Head of caudate nucleus (tissue), 42 donors: ENCODE measurements at regions not wholly inside any gene's neighbourhood (a gene's known extent, or its start where the extent isn't known, plus 50 kb on each side); places are given as distances from the start of the nearest gene placed in this dataset.
"Not testable (repeated sequence)": the region's sequence is repeated elsewhere in the genome, so short reads cannot be mapped to it uniquely, and the experiment has no call there.

Source experiments
- DNase-seq, 42 donors: peaks; one replicate each; pipeline versions ENCODE4 v3.0.0 to v3.0.0-alpha.2; 2020 to 2021; ENCODE audit warnings: mixed read lengths in 7 of 42
- intact Hi-C: fragments of 100-400 bp; cut with DNase I; formaldehyde crosslinking; loops from one replicate; pipeline ENCODE4 v1.15.0; 2022

DNA sequence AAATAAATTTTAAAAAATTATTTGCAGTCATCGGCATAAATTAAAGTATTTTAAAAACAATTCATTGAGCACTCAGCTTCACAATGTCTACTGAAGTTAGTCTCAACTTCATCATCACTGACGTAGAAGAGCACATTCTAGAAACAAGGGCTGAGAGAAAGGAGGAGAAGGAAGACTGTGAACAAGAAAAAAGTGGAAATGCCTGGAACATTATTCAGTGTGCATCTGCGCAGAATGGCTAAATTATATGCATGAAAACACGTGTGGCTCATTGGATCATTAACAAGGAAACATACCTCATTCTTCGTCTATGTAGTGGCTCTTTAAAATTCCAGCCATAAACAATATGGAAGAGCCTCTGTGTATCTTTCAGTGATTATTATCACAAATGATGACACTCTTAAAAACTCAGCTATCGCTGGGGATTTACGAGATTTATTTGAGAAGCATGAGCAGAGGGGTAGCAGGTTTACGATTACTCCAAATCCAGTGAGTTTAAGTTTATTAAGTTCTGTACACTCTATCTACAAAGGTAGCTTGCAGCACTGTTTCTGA is 404.2 kb upstream of the CDIN1 start:
- DNase-seq, result peak in 1 of 42 donors; percentile 24
- intact Hi-C loops, result no loop called here

DNA sequence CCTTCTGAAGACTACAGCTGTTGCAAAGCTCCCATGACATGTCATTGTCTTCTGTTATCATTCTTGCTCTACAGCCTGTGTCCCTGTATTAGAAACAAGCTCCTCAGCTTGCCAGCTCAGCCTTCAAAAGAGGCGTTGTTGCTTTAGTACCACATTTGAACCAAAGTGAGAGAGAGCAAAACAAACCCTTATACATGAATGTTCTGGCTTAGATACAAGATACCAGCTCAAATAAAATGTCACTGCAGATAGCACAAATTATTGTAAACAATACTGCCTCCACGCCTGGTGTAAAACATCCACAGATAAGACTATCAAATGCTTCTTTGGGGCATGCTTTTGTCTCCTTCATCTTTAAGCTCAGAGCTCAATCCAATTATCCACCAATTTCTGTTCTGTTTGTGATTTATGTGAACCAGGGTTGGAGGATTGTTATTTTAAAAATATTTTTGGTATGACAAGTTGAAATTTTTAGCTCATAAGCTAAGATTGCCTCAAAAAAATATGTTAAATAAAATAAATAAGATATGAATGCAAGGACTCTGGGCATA is 403.6 kb upstream of the CDIN1 start:
- intact Hi-C loops, result no loop called here
- peak in 41 of 42 donors; percentile 10 to 84 (median 63) for DNase-seq

DNA sequence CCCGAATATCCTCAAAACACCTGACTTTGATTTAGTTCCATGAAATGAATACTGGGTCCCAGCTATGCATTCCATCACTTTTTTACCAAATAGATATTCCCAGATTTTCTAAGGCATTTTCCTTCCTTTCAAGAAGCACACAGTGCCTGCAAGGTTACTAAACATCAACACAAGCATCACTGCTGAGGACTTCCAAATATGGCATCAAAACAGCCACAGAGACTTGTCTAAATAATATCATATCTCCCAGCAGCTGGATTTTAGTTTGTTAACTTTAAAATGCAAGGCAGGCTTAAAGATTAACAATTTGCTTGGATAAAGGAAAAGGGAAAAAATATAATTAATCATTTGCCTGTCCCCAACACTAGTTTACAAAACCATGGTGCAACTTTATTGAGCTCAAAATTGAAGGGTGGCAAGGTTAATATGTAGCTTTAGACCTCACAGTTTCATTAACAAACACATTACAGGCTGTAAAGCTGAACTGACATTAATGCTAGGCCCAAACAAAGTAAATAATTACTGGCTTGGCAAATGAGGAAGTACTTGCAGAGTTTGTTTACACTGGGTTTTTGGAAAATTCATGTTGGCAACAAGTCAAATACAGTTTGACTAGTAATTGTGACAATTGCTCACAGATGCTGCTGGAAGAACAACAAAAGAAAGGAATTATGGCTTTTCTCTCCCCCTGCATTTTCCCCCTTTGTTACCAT is 401.7 kb upstream of the CDIN1 start:
- DNase-seq, result no peak
- intact Hi-C loops, result no loop called here

DNA sequence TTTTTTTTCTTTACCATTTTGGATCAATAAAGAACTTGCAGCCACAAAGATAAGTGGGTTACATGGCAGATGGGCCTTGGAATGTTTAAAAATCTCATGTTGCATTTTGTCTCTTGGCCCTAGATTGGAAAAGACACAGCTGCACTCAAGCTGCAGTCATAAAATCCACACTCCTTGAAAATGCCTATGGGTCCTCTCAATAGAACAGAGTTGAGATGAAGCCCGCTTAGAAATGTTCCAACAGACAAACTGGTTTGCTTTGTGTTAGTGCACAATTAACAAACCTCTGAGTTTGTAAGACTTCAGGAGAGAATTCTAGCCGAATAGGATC is 401.2 kb upstream of the CDIN1 start:
- DNase-seq, result peak in 1 of 42 donors; percentile 12
- intact Hi-C loops, result no loop called here

DNA sequence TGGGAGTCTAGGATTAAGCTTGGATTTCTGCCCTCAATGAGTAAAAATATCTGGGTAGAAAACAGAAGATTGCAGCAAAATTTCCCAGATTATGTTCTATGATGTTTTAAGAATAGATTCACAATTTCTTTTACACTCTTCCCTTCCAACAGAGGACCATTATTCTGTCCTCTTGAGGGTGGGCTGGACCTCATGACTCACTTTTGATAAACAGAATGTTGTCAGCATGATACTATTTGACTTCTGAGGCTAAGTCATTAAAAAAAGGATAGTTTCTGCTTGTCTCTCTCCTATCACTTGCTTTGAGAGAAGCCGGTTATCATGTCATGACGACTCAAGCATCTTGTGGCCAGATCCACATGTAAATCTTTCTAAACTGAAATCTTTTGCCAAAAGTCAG is 396.2 kb upstream of the CDIN1 start:
- intact Hi-C loops, result no loop called here
- no peak for DNase-seq

DNA sequence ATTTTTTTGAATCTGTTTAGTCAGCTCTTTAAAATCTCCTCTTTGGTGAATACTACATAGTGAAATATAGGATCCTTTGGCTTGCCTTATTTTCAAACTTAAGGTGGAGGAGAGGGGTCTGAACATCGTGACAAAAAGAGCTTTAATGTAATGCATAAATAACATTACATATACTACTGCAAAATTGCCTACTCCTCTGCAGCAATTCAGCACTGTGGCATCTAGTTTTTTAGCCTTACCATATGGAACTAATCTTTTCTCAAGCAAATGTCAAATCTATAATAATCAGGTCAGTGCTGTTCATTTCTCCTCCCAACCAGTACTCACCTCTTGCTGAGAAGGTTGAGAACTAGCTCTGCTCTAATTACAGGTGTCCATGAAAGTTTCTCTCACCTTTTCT is 394.0 kb upstream of the CDIN1 start:
- intact Hi-C loops, result no loop called here
- no peak for DNase-seq

DNA sequence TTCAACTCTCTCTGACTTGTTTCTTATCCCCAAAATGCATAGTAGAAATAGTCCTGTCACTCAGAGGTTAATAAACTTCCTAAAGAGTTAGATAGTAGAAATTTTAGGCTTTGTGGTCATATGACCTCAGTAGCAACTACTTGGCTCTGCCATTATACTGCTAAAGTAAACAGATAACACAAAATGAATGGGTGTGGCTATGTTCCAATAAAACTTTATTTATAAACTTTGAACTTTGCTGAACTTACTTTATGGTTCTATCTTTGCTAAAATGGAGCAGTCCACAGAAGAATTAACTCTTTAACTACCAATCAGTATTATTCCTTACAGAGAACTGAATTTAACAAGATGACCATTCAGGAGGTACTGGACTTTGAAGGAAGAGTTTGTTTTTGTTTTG is 393.6 kb upstream of the CDIN1 start:
- intact Hi-C loops, result no loop called here
- no peak for DNase-seq

DNA sequence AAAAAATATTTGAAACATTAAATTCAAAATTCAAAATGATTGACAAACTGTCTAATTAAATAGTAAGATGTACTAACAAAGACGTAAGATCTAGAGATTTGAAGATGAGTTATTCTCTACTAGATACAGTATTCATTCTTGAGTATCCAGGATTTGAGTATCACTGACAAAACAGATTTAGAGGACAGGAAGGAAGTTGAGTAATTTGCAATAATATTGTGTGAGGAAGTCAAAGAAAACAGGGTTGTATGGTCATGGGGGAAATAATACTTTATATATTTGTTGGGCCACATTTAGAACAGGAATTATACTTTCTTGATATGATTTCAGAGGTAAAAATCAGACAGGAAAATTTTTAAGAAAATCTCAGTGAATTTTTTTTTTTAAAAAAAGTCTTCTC is 393.1 kb upstream of the CDIN1 start:
- DNase-seq, result no peak
- intact Hi-C loops, result no loop called here

DNA sequence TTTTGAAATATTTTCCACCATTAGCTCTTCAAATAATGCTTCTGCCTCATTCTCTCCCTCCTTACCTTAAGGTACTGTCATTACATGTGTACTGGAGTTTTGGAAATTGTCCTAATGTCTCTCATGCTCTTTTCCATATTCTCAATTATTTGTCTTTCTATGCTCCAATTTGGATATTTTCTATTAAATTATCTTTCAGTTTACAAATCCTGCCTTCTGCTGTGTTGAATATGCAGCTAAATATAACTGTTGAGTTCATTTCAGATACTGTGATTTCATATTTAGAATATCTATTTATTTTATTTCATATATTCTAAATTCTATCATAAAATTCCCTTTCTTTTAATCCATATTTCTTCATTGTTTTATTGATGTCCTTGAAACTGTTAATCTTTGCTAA is 388.0 kb upstream of the CDIN1 start:
- no peak for DNase-seq
- intact Hi-C loops, result no loop called here

DNA sequence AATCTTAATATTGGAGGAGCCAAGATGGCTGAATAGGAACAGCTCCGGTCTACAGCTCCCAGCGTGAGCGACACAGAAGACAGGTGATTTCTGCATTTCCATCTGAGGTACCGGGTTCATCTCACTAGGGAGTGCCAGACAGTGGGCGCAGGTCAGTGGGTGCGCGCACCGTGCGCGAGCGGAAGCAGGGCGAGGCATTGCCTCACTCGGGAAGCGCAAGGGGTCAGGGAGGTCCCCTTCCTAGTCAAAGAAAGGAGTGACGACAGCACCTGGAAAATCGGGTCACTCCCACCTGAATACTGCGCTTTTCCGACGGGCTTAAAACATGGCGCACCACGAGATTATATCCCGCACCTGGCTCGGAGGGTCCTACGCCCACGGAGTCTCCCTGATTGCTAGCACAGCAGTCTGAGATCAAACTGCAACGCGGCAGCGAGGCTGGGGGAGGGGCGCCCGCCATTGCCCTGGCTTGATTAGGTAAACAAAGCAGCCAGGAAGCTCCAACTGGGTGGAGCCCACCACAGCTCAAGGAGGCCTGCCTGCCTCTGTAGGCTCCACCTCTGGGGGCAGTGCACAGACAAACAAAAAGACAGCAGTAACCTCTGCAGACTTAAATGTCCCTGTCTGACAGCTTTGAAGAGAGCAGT is 383.9 kb upstream of the CDIN1 start:
- intact Hi-C loops, DNase-seq: not testable (repeated sequence)

DNA sequence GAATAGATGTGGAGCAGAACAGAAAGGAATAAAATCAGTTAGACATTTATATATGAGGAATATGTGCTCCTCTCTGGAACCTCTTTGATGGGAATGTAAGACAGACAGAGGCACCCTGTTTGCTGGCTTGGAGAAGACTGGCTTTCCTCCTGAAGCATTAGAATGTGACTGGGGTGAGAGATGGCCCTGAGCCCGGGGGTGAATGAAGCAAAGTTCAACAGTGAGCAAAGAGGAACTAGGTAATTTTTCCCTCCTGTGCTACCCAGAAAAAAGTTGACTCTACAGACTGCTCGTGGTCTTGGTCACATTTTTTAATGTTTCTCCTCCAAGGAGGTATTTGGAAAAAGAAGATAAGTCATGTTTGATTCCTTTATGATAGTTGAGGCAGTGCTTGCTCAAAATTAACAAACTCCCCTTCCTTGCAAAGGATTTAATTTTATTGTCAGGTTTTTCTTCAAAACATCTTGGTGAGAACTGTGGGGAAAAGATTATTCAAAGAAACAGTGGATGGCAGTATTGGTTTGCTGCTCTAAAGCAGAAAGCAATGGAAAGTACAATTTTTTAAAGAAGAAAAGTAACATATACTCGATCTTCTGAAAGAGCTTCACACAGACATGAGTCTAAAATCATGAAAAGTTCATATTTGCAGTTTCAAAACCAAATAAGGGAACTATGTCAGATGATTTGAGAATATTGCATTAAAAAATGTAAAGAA is 370.4 kb upstream of the CDIN1 start:
- intact Hi-C loops, result no loop called here
- no peak for DNase-seq

DNA sequence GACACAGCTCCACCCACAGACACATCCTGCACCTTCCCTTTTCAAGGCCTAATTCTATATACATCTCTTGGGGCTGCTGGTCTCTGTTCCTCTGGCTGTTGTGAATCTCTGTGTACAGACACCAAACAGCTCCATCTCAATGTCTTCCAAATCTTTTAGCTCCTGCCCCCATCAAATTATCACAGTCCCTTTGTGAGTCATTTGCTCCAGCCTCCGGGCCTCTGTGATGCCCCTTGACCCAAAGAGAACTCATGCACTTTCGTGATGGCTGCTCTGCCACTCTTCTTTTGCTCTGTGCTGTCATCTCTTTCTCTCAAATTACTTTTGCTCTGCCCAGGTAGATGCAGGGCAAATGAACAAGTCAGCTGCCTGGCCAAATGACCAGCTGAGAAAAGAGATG is 369.0 kb upstream of the CDIN1 start:
- no peak for DNase-seq
- intact Hi-C loops, result no loop called here

DNA sequence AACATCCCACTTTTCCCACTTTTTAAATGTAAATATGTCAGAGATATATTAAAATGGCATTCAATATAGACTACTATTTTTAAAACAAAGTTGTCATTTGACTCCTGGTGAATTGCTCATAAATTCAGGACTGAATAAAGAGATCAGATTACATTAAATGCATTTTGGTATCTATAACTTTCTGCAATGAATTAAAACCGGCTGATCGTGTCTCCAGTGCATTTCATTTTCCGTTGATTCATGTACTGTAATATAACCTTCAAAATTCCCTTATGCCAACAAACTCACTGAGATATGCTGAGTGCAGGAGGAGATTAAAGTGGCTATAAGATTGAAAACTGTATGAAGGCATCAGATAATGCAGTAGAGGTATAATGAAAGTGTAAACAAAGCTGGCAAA is 361.1 kb upstream of the CDIN1 start:
- DNase-seq, result no peak
- intact Hi-C loops, result no loop called here

DNA sequence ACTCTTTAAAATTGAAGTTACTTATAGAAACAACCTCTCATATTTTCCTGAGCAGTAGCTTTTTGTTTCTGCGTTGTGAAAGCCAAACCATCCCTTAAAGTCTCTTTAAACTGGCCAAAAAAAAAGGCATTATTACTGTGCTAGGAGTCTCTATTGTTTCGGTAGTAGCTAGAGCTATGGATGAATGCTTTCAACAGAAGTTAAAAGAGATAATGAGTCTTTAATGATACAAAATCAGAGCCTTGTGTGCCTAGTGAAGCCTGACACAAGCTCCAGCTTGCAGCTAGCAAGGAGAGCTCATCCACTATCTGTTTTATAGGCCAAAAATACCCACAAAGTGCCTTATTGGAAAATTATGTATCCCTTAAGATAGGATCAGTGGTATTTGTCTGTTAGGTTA is 360.4 kb upstream of the CDIN1 start:
- intact Hi-C loops, result no loop called here

DNA sequence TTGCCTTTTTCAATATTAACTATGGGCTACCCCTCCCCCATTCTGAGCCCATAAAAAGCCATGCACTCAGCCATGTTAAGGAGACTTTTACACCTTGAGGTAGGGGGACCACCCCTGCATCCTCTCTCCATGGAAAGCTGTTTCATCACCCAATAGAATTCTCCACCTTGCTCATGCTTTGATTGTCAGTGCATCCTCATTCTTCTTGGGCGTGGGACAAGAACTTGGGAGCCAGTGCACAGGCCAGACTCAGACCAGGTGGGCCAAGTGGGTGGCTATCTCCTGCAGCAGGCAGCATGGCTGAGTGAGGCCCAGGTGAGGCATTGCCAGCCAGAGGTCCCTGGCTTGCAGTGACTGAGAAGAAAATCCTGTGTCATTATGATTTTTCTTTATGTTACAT is 357.4 kb upstream of the CDIN1 start:
- no peak for DNase-seq

More for the DNA sequence above, 360.4 kb upstream of the CDIN1 start:
- DNase-seq, result no peak

DNA sequence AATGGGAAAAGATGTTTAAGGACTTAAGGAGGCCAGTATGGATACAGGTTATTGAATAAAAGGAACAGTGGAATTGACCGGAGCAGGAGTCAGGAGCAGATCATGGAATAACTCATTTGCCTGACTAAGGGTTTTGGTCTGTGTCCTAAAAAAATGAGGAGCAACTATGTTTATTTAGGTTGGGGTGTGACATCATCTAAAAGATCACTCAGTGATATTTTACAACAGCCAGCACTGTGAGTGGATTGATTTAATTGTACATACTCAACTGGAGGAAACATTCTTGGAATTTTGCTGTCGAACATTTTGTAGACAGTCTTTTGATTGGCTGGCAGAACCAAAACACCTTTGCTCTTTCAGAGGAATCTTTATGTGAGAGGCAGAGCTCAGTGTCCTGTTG is 348.6 kb upstream of the CDIN1 start:
- no peak for DNase-seq
- intact Hi-C loops, result no loop called here

More for the DNA sequence above, 357.4 kb upstream of the CDIN1 start:
- intact Hi-C loops, result no loop called here

DNA sequence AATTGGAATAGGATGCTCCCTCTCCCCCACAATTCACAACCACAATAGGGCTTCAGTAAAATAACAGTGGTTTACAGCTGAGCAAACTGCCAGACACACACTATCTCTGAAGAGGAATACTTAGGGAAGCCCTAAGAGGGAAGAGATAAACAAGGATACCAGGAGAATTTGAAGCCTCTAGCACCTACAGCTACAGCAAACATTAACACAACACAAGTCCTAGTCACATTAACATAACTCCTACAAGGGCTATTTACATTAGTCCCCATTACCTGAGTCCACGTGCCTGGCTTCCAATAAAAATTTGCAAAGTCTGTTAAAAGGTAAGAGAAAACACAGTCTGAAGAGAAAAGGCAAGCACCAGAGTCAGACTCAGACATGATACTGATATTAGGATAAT is 346.9 kb upstream of the CDIN1 start:
- intact Hi-C loops, result no loop called here
- DNase-seq, result no peak

DNA sequence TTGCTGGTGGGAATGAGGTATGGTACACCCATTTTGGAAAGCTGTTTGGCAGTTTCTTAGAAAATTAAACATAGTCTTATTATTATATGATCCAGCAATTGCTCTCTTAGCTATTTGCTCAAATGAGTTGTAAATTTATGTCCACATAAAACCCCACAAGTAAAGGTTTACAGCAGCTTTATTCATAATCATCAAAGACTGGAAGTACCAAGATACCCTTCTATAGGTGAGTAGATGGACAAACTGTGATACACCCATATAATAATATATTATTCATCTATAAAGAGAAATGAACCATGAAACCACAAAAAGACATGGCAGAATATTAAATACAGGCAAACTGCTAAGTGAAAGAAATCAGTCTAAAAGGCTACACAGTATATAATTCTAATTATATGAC is 344.7 kb upstream of the CDIN1 start:
- no peak for DNase-seq
- intact Hi-C loops, result no loop called here

DNA sequence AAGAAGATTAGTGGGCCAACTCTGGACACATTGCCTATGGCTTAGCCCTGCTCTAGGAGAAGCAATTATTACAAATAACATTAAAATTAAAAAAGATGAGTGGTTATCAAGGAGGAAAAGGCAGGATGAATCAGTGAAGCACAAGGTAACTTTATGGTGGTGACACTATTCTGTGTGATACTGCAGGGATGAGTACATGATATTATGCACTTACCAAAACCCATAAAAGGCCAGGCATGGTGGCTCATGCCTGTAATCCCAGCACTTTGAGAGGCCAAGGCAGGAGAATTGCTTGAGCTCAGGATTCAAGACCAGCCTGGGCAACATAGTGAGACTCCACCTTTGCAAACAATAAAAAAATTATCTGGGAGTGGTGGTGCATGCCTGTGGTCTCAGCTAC is 344.3 kb upstream of the CDIN1 start:
- intact Hi-C loops, result no loop called here

DNA sequence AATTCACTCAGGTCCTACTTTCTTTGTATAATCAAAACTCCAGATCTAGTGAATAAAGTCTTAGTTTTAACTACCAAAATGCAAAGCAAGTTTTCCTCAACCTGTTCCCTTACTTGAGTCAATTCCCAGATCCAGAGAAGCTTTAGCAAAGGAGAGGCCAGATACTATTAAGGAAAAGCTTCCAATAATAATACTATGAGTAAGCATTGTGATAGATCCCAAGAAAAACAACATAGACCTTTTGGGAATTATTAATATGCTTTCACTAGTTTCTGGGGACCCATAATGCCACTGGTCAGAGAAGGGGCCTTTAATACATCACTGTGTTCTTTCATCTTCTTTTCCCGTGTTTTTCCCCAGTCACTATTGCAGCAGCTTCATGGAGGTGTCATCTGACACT is 339.9 kb upstream of the CDIN1 start:
- intact Hi-C loops, result no loop called here
- no peak for DNase-seq

More for the DNA sequence above, 344.3 kb upstream of the CDIN1 start:
- DNase-seq, result no peak
